Spleen (tissue), 11 donors: ENCODE measurements at regions not wholly inside any gene's neighbourhood (a gene's known extent, or its start where the extent isn't known, plus 50 kb on each side); places are given as distances from the start of the nearest gene placed in this dataset.

Experiments
- DNase-seq: peaks from one replicate; pipeline ENCODE4 v3.0.0-alpha.2; 2020
- H3K27ac ChIP-seq, 8 donors: fragments of 200-600 bp; sonication (generic) in 7 of 8; 1 replicate in 4 of 8; 2 replicates in 4 of 8; pipeline versions ENCODE4 v1.5.0 to v1.8.0; 2016 to 2021; ENCODE audit warnings: inconsistent platforms in 4 of 8, mild to moderate bottlenecking in 4 of 8, moderate library complexity in 1 of 8
- H3K27me3 ChIP-seq, 7 donors: fragments of 200-600 bp; sonication (generic) in 6 of 7; replicated peaks in 1 of 7; 1 replicate in 4 of 7; 2 replicates in 3 of 7; pipeline versions ENCODE4 v1.5.0 to v1.8.0; 2016 to 2021; ENCODE audit warnings: inconsistent platforms in 3 of 7, mild to moderate bottlenecking in 1 of 7
- H3K36me3 ChIP-seq, 6 donors: fragments of 200-600 bp; sonication (generic) in 5 of 6; 1 replicate in 4 of 6; 2 replicates in 2 of 6; pipeline versions ENCODE4 v1.5.0 to v1.8.0; 2016 to 2021; ENCODE audit warnings: inconsistent platforms in 2 of 6
- H3K4me1 ChIP-seq, 6 donors: fragments of 200-600 bp; sonication (generic) in 5 of 6; 1 replicate in 3 of 6; 2 replicates in 3 of 6; pipeline versions ENCODE4 v1.5.0 to v1.8.0; 2016 to 2021; ENCODE audit warnings: inconsistent platforms in 3 of 6
- H3K4me3 ChIP-seq, 8 donors: fragments of 200-600 bp; sonication (generic) in 7 of 8; 1 replicate in 4 of 8; 2 replicates in 4 of 8; pipeline versions ENCODE4 v1.5.0 to v1.8.0; 2016 to 2021; ENCODE audit warnings: inconsistent platforms in 4 of 8, mild to moderate bottlenecking in 4 of 8, moderate library complexity in 2 of 8
- H3K9me3 ChIP-seq, 8 donors: fragments of 200-600 bp; sonication (generic) in 7 of 8; 1 replicate in 4 of 8; 2 replicates in 4 of 8; pipeline versions ENCODE4 v1.5.0 to v1.8.0; 2016 to 2021; ENCODE audit warnings: inconsistent platforms in 4 of 8
- CTCF ChIP-seq, 11 experiments: fragments of 200-600 bp in 7 of 11; fragments of 450-650 bp in 4 of 11; sonication (generic) in 4 of 11; IDR thresholded peaks in 8 of 11; conservative IDR thresholded peaks in 3 of 11; 1 replicate in 7 of 11; 2 replicates in 4 of 11; pipeline versions ENCODE4 v1.4.0 to v1.8.0; 2016 to 2021; ENCODE audit warnings: antibody characterized with exemption in 11 of 11, inconsistent platforms in 4 of 11, mild to moderate bottlenecking in 1 of 11
- POLR2A ChIP-seq, 3 donors: fragments of 450-650 bp; IDR thresholded peaks; one replicate each; pipeline ENCODE4 v1.5.1; 2017; ENCODE audit warnings: antibody characterized with exemption in 3 of 3, mild to moderate bottlenecking in 1 of 3
- POLR2AphosphoS5 ChIP-seq, 3 donors: sonication (generic); formaldehyde crosslinking; IDR thresholded peaks; one replicate each; pipeline ENCODE4 v1.5.1; 2017; ENCODE audit warnings: antibody characterized with exemption in 3 of 3
- WGBS, 5 donors: extraction: QIAGEN DNeasy Blood & Tissue Kit in 3 of 5; methylation state at CpG; one replicate each; pipeline versions ENCODE4 v1.1.5 to v1.1.7; 2013 to 2018; 5-methylcytosine and 5-hydroxymethylcytosine counted together
- intact Hi-C: fragments of 100-400 bp; cut with DNase I; formaldehyde crosslinking; loops from one replicate; pipeline ENCODE4 v1.15.0; 2023; ENCODE audit warnings: low total_unique reads
- donor health status: healthy with polysubstance abuse.
- donor health status: DM: no; HTN: no; CAD: no; lungs with moderate emphysema.
- donor health status: DM: no; HTN: no; CAD: no.
- donor health status: Bipolar disorder and iron deficiency.
- donor health status: healthy.
- donor health status: DM: no; HTN: no; CAD: no.
- donor health status: DM: yes; HTN: yes; CAD: no.

DNA sequence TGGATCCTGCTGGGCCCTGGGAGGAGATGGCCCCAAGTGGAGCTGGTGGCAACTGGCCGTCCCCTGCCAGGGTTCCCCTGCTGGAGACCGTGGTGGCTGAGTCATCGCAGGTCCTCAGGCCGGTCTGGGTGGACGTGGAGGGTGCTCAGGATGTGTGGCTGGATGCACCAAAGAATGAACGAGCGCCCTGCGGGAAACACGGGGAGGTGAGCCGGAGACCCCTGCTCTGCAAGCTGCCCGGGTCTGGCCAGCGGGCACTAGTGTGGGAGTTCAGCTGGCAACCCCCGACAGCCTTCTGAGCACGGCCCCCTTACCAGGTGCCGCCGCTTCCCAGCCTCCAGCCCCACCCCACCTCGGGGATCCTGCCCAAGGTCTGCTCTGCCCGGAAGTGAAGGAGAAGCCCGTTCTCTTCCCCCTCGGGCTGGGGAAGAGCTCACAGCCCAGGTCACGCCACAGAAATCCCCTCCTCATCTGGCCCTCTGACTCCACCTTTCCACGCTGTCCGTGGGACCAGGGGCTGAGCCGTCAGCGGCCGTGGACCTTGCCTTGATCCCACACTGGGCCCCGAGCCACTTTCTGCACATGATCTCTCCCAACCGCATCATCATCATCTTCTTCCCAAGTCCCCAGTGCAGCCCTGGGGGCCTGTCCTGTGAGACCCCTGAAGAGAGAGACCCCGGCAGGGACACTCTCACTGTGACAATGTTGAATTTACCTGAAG lies 165.5 kb downstream of the KIF26A start:
- peaks cover 0 to 33% (median 0%) of the 10 kb centered on the region in 7 donors for H3K27me3 ChIP-seq
- no peak for TF ChIP-seq CTCF (IDR thresholded peaks at IDR 0.05 in 8 of 11, conservative IDR thresholded peaks at IDR 0.05 in 3 of 11)
- no peak for TF ChIP-seq POLR2A (IDR thresholded peaks at IDR 0.05)
- no peak for TF ChIP-seq POLR2AphosphoS5 (IDR thresholded peaks at IDR 0.05)
- peaks cover 0 to 5% (median 0%) of the 10 kb centered on the region in 6 donors for H3K4me1 ChIP-seq
- no peaks in the 10 kb centered on the region for H3K36me3 ChIP-seq
- 81 to 91% (median 85%) methylated on average over 28 to 29 of the region's 29 CpGs for WGBS, 5 donors
- DNase-seq, result no peak
- intact Hi-C loops, result no loop called here
- H3K9me3 ChIP-seq, result no peaks in the 10 kb centered on the region
- H3K27ac ChIP-seq, result no peak overlapping the region
- H3K4me3 ChIP-seq, result no peak overlapping the region

DNA sequence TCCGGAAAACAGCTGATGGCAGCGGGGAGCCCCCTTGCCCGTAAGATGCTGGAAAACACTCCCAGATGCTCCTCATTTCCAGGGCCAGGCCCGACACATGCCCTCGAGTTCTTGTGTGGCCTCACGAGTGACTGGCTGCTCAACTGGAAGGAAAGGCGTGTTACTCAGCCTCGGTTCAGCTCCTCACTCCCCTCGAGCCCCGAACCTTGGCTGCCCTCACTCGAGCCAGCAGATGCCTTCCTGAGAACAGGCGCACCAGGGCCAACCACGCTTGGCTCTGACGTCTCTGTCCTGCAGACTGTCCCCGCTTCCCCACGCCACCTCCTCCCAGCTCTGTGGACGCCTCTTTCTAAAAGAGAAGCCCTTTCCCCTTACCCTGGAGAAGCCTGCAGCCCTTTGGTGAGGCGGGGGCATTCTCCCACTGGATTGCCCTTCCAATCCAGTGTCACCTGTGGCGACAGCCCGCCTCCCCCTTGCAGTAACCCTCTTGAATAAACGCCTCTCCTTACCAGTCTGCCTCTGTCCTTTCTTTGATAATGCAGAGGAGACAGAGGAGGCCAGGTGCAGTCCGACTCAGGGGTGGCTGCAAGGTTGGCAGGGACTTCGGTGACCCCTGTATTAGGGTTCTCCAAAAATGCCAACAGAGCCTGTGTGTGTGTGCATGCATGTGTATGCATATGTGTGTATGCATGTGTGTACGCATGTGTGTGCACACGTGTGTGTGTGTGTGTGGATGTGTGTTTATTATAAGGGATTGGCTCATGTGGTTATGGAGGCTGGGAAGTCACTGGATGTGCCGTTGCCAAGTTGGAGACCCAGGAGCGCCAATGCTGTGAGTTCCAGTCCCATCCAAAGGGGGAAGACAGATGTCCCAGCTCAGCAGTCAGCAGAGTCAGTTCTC lies 166.3 kb downstream of the KIF26A start:
- intact Hi-C loops, result no loop called here
- H3K9me3 ChIP-seq, result no peaks in the 10 kb centered on the region
- no peaks in the 10 kb centered on the region for H3K36me3 ChIP-seq
- peak; percentile 38 for DNase-seq
- peaks cover 0 to 4% (median 0%) of the 10 kb centered on the region in 6 donors for H3K4me1 ChIP-seq
- 72 to 83% (median 80%) methylated on average over 20 to 27 of the region's 27 CpGs for WGBS, 5 donors
- no peak overlapping the region for H3K27ac ChIP-seq
- H3K4me3 ChIP-seq, result no peak overlapping the region
- no peak for TF ChIP-seq CTCF (IDR thresholded peaks at IDR 0.05 in 8 of 11, conservative IDR thresholded peaks at IDR 0.05 in 3 of 11)
- no peak for TF ChIP-seq POLR2A (IDR thresholded peaks at IDR 0.05)
- TF ChIP-seq POLR2AphosphoS5 (IDR thresholded peaks at IDR 0.05), result no peak
- H3K27me3 ChIP-seq, result peaks cover 0 to 41% (median 0%) of the 10 kb centered on the region in 7 donors

GRCh38 chr14:104305511-104306449 lies 167.4 kb downstream of the KIF26A start:
- DNase-seq, result peak; percentile 57
- WGBS, 5 donors, result 62 to 91% (median 74%) methylated on average over 13 to 29 of the region's 29 CpGs
- Histone ChIP-seq H3K36me3 (no peaks in the 10 kb centered on the region), H3K4me3 (no peak overlapping the region), H3K9me3 (peaks cover 0 to 6% (median 0%) of the 10 kb centered on the region in 8 donors), H3K4me1 (no peaks in the 10 kb centered on the region), H3K27ac (no peak overlapping the region), H3K27me3 (peaks cover 0 to 45% (median 0%) of the 10 kb centered on the region in 7 donors)
- TF ChIP-seq POLR2AphosphoS5 (IDR thresholded peaks at IDR 0.05) (no peak), POLR2A (IDR thresholded peaks at IDR 0.05) (no peak), CTCF (IDR thresholded peaks at IDR 0.05 in 8 of 11, conservative IDR thresholded peaks at IDR 0.05 in 3 of 11) (no peak)
- intact Hi-C loops, result no loop called here
